ENCODE measurements at regions not wholly inside any gene's neighbourhood (a gene's known extent, or its start where the extent isn't known, plus 50 kb on each side); places are given as distances from the start of the nearest gene placed in this dataset.

GRCh38 chr11:10946072-10946471 lies 88.2 kb upstream of the ZBED5 start:
- Histone ChIP-seq H3K4me3 (no peak overlapping the region), H3K9me3 (ENCODE audit: control insufficient read depth in 4 of 4, insufficient read depth in 3 of 4, low read length in 3 of 4) (no peaks in the 10 kb centered on the region), H3K9ac (ENCODE audit: insufficient read depth in 1 of 2, low read length in 2 of 2) (no peak overlapping the region), H3K27ac (ENCODE audit: low read depth in 1 of 2, low read length in 1 of 2) (no peak overlapping the region), H3K36me3 (ENCODE audit: control insufficient read depth in 4 of 4, insufficient read depth in 4 of 4, low read length in 4 of 4) (no peaks in the 10 kb centered on the region), H3K27me3 (ENCODE audit: control insufficient read depth in 3 of 3, insufficient read depth in 3 of 3, low read length in 2 of 3) (no peaks in the 10 kb centered on the region), H3K4me1 (ENCODE audit: control insufficient read depth in 5 of 5, insufficient read depth in 5 of 5, low read length in 5 of 5) (no peaks in the 10 kb centered on the region)
- ATAC-seq (ENCODE audit: insufficient read depth, low FRiP score) = no peak
- DNase-seq = no peak
- WGBS, 2 donors = 76 to 81% methylated on average over 1 of the region's 1 CpG
- TF ChIP-seq CTCF (IDR thresholded peaks at IDR 0.05; ENCODE audit: control extremely low read depth, extremely low read depth) = no peak

- ATAC-seq (ENCODE audit: insufficient read depth, low FRiP score) (no peak), DNase-seq (peak in 2 of 3 donors; percentile 46 to 49)
- Histone ChIP-seq H3K9ac (ENCODE audit: insufficient read depth in 1 of 2, low read length in 2 of 2) (no peak overlapping the region), H3K9me3 (ENCODE audit: control insufficient read depth in 4 of 4, insufficient read depth in 3 of 4, low read length in 3 of 4) (no peaks in the 10 kb centered on the region), H3K27ac (ENCODE audit: low read depth in 1 of 2, low read length in 1 of 2) (no peak overlapping the region), H3K4me1 (ENCODE audit: control insufficient read depth in 5 of 5, insufficient read depth in 5 of 5, low read length in 5 of 5) (no peaks in the 10 kb centered on the region), H3K27me3 (ENCODE audit: control insufficient read depth in 3 of 3, insufficient read depth in 3 of 3, low read length in 2 of 3) (no peaks in the 10 kb centered on the region), H3K36me3 (ENCODE audit: control insufficient read depth in 4 of 4, insufficient read depth in 4 of 4, low read length in 4 of 4) (no peaks in the 10 kb centered on the region), H3K4me3 (no peak overlapping the region)
- 75 to 85% methylated on average over 2 of the region's 2 CpGs for WGBS, 2 donors
- no peak for TF ChIP-seq CTCF (IDR thresholded peaks at IDR 0.05; ENCODE audit: control extremely low read depth, extremely low read depth)
Measured at GRCh38 chr11:10945196-10945595, 87.3 kb upstream of the ZBED5 start.

DNA sequence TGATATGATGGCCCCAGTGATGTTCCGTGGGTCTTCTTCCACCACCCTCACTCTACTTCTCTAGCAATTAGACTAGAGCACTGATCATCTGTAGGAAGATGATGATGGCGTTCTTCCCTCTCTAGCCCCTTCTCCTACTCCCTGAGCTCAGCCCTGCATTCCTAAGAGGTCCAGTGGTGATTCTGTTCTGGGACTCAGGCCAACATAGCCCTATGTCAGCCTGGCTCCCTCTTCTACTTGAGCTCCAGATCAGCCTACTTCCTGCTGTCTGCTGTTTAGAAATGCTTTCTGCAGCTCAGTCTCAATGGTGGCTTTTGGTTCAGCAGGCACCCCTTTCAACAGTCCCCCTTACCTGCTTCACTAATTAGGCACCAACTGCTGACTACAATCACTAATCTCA lies 86.1 kb upstream of the ZBED5 start:
- H3K27ac ChIP-seq (ENCODE audit: low read depth in 1 of 2, low read length in 1 of 2) = no peak overlapping the region
- WGBS, 2 donors = 90 to 93% methylated on average over 2 of the region's 2 CpGs
- no peak overlapping the region for H3K4me3 ChIP-seq
- no peaks in the 10 kb centered on the region for H3K4me1 ChIP-seq (ENCODE audit: control insufficient read depth in 5 of 5, insufficient read depth in 5 of 5, low read length in 5 of 5)
- no peak for DNase-seq
- ATAC-seq (ENCODE audit: insufficient read depth, low FRiP score) = no peak
- no peaks in the 10 kb centered on the region for H3K9me3 ChIP-seq (ENCODE audit: control insufficient read depth in 4 of 4, insufficient read depth in 3 of 4, low read length in 3 of 4)
- no peak overlapping the region for H3K9ac ChIP-seq (ENCODE audit: insufficient read depth in 1 of 2, low read length in 2 of 2)
- TF ChIP-seq CTCF (IDR thresholded peaks at IDR 0.05; ENCODE audit: control extremely low read depth, extremely low read depth) = no peak
- H3K27me3 ChIP-seq (ENCODE audit: control insufficient read depth in 3 of 3, insufficient read depth in 3 of 3, low read length in 2 of 3) = no peaks in the 10 kb centered on the region
- no peaks in the 10 kb centered on the region for H3K36me3 ChIP-seq (ENCODE audit: control insufficient read depth in 4 of 4, insufficient read depth in 4 of 4, low read length in 4 of 4)

DNA sequence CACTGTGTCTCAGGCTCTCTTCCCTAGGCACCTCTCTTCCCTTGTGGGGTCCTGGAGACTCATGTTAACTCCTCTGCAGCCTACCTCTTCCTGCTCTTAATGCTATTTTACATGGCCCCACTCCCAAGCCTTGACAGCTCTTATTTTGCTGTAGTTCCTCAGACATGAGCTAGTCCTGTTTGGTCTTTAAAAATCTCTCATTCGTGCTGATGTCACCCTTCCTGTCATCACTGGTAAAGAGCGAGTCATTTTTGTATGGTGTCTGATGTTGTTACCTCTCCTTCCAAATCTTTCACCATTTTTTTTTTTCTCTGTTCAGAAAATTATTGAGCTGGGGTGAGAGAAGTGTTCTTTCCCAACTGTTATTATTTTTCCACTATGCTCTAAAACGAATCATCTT lies 84.8 kb upstream of the ZBED5 start:
- Histone ChIP-seq H3K27ac (ENCODE audit: low read depth in 1 of 2, low read length in 1 of 2) (no peak overlapping the region), H3K4me3 (no peak overlapping the region), H3K27me3 (ENCODE audit: control insufficient read depth in 3 of 3, insufficient read depth in 3 of 3, low read length in 2 of 3) (no peaks in the 10 kb centered on the region), H3K9ac (ENCODE audit: insufficient read depth in 1 of 2, low read length in 2 of 2) (no peak overlapping the region), H3K36me3 (ENCODE audit: control insufficient read depth in 4 of 4, insufficient read depth in 4 of 4, low read length in 4 of 4) (no peaks in the 10 kb centered on the region), H3K4me1 (ENCODE audit: control insufficient read depth in 5 of 5, insufficient read depth in 5 of 5, low read length in 5 of 5) (no peaks in the 10 kb centered on the region), H3K9me3 (ENCODE audit: control insufficient read depth in 4 of 4, insufficient read depth in 3 of 4, low read length in 3 of 4) (no peaks in the 10 kb centered on the region)
- ATAC-seq (ENCODE audit: insufficient read depth, low FRiP score) (no peak), DNase-seq (no peak)
- no peak for TF ChIP-seq CTCF (IDR thresholded peaks at IDR 0.05; ENCODE audit: control extremely low read depth, extremely low read depth)
- 83 to 86% methylated on average over 3 of the region's 3 CpGs for WGBS, 2 donors

All from lung (tissue), 11 donors.